ENCODE measurements at regions not wholly inside any gene's neighbourhood (a gene's known extent, or its start where the extent isn't known, plus 50 kb on each side); places are given as distances from the start of the nearest gene placed in this dataset.
"Not testable (repeated sequence)": the region's sequence is repeated elsewhere in the genome, so short reads cannot be mapped to it uniquely, and the experiment has no call there.

DNA sequence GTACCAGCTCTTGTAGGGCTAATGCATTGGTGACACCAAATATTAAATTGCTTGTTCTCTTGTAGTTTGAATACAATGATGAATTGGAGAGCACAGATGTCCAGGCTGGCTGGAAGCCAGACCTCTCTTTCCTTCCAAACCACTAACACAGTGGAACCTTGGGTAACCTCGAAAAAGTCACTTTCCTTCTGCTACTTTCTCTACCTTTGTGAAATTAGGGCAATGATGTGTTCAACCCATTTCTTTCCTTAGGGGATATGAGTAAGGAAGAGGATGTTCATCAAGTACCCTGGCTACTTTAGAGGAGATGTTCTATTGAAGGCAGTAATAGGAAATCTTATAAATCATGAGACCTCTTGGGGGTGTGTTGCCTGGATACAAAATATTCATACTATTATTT lies 55.7 kb downstream of the XCL2 start:
- ATAC-seq (no peak), FAIRE-seq (no peak), DNase-seq (ENCODE audit: low read depth, low spot score) (no peak)
- 0% methylated on average over 1 of the region's 1 CpG for WGBS (ENCODE audit: insufficient coverage, insufficient replicate concordance, low lambda C conversion rate, missing lambda C conversion rate)
- in situ Hi-C loops (cut with MboI) (no loop called here), intact Hi-C loops (cut with micrococcal nuclease; ENCODE audit: unreplicated experiment) (no loop called here)
- Histone ChIP-seq H3K36me3 (ENCODE audit: control insufficient read depth in 2 of 2, insufficient read depth in 2 of 2, low read length in 1 of 2) (no peaks in the 10 kb centered on the region), H4K20me1 (ENCODE audit: control insufficient read depth, insufficient read depth) (no peaks in the 10 kb centered on the region), H3K9ac (ENCODE audit: control insufficient read depth, insufficient read depth, low read length) (no peak overlapping the region), H3K27me3 (replicated peaks in 1 of 2; ENCODE audit: control insufficient read depth in 2 of 2, insufficient read depth in 2 of 2, low read length in 1 of 2) (no peaks in the 10 kb centered on the region), H2AFZ (ENCODE audit: control insufficient read depth, low read depth, low read length) (no peak overlapping the region), H3K4me1 (ENCODE audit: control insufficient read depth, insufficient read depth, low read length) (no peaks in the 10 kb centered on the region), H3K27ac (ENCODE audit: control insufficient read depth, insufficient read depth) (no peak overlapping the region), H3K79me2 (ENCODE audit: control insufficient read depth, insufficient read depth, low read length) (no peaks in the 10 kb centered on the region), H3K4me3 (no peak overlapping the region), H3K9me3 (replicated peaks; ENCODE audit: control insufficient read depth, insufficient read depth, low read length) (no peaks in the 10 kb centered on the region), H3K4me2 (ENCODE audit: control insufficient read depth, insufficient read depth) (no peak overlapping the region)
- RAD21 ChIA-PET (ENCODE audit: unreplicated experiment): interaction anchor here (0.7 to 1.2 kb wide), 5 partner anchors 8 to 807 kb away, joined by 3 to 4 read pairs (median 3); no protein-coding TSS in a partner anchor
- BruUV-seq (replicated peaks): no TSS peak
- SMC1A ChIA-PET (ENCODE audit: uncharacterized antibody, unreplicated experiment): interaction anchor here (0.5 to 3.4 kb wide), 7 partner anchors 8 to 115 kb away, joined by 3 to 10 read pairs (median 4); no protein-coding TSS in a partner anchor
- CTCF ChIA-PET: interaction anchor here (1.7 kb wide), 2 partner anchors 11 to 145 kb away, joined by 4 to 5 read pairs; no protein-coding TSS in a partner anchor
- TF ChIP-seq POU2F2 (IDR thresholded peaks at IDR 0.05; ENCODE audit: borderline replicate concordance, low read depth, low read length): no peak
- TF ChIP-seq TCF7 (IDR thresholded peaks at IDR 0.05; ENCODE audit: borderline replicate concordance): no peak
- TF ChIP-seq RB1 (IDR thresholded peaks at IDR 0.05; ENCODE audit: borderline replicate concordance): no peak
- no peak for TF ChIP-seq JUNB (IDR thresholded peaks at IDR 0.05)
- POLR2A ChIA-PET: interaction anchor here (1.0 kb wide), 2 partner anchors 13 to 19 kb away, joined by 3 to 4 read pairs; no protein-coding TSS in a partner anchor

DNA sequence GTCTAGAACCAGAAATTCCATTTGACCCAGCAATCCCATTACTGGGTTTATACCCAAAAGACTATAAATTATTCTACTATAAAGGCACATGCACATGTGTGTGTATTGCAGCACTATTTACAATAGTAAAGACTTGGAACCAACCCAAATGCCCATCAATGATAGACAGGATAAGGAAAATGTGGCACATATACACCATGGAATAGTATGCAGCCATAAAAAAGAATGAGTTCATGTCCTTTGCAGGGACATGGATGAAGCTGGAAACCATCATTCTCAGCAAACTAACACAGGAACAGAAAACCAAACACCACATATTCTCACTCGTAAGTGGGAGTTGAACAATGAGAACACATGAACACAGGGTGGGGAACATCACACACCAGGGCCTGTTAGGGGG lies 57.0 kb downstream of the XCL2 start:
- H2AFZ ChIP-seq (ENCODE audit: control insufficient read depth, low read depth, low read length); H3K4me3 ChIP-seq; H3K36me3 ChIP-seq (ENCODE audit: control insufficient read depth in 2 of 2, insufficient read depth in 2 of 2, low read length in 1 of 2); H3K79me2 ChIP-seq (ENCODE audit: control insufficient read depth, insufficient read depth, low read length); H4K20me1 ChIP-seq (ENCODE audit: control insufficient read depth, insufficient read depth); H3K9ac ChIP-seq (ENCODE audit: control insufficient read depth, insufficient read depth, low read length); in situ Hi-C loops (cut with MboI); H3K4me1 ChIP-seq (ENCODE audit: control insufficient read depth, insufficient read depth, low read length); intact Hi-C loops (cut with micrococcal nuclease; ENCODE audit: unreplicated experiment); FAIRE-seq; H3K27ac ChIP-seq (ENCODE audit: control insufficient read depth, insufficient read depth); POLR2A ChIA-PET; H3K27me3 ChIP-seq (replicated peaks in 1 of 2; ENCODE audit: control insufficient read depth in 2 of 2, insufficient read depth in 2 of 2, low read length in 1 of 2); H3K4me2 ChIP-seq (ENCODE audit: control insufficient read depth, insufficient read depth); H3K9me3 ChIP-seq (replicated peaks; ENCODE audit: control insufficient read depth, insufficient read depth, low read length); ATAC-seq; DNase-seq (ENCODE audit: low read depth, low spot score); BruUV-seq (replicated peaks): not testable (repeated sequence)
- ChIA-PET CTCF (interaction anchor here (1.3 to 1.8 kb wide), 4 partner anchors 13 to 144 kb away, joined by 4 to 6 read pairs (median 4); no protein-coding TSS in a partner anchor), RAD21 (ENCODE audit: unreplicated experiment) (interaction anchor here (2.8 kb wide), 1 partner anchor 16 kb away, joined by 10 read pairs; no protein-coding TSS in a partner anchor), SMC1A (ENCODE audit: uncharacterized antibody, unreplicated experiment) (interaction anchor here (1.0 to 11.0 kb wide), 8 partner anchors 10 to 144 kb away, joined by 3 to 87 read pairs (median 4); no protein-coding TSS in a partner anchor)
- no CpG with 5 or more reads among the region's 1 CpG for WGBS (ENCODE audit: insufficient coverage, insufficient replicate concordance, low lambda C conversion rate, missing lambda C conversion rate)

Data from GM12878 (cell line).